ENCODE measurements at regions not wholly inside any gene's neighbourhood (a gene's known extent, or its start where the extent isn't known, plus 50 kb on each side); places are given as distances from the start of the nearest gene placed in this dataset.
"Not testable (repeated sequence)": the region's sequence is repeated elsewhere in the genome, so short reads cannot be mapped to it uniquely, and the experiment has no call there.

GRCh38 chr6:132198896-132199295, 202.4 kb downstream of the MOXD1 start:
- peak; percentile 64 for DNase-seq

GRCh38 chr6:132198040-132198439, 203.2 kb downstream of the MOXD1 start:
- no peak for DNase-seq

- no peak for DNase-seq
Measured at GRCh38 chr6:132194529-132194928, 206.7 kb downstream of the MOXD1 start.

GRCh38 chr6:132192631-132193030, 208.6 kb downstream of the MOXD1 start:
- DNase-seq = no peak

GRCh38 chr6:132190815-132191175, 210.5 kb downstream of the MOXD1 start:
- DNase-seq = no peak

GRCh38 chr6:132190097-132190814, 211.0 kb downstream of the MOXD1 start:
- DNase-seq = no peak

GRCh38 chr6:132188556-132189264, 212.6 kb downstream of the MOXD1 start:
- DNase-seq = no peak

GRCh38 chr6:132187816-132188215, 213.5 kb downstream of the MOXD1 start:
- peak; percentile 59 for DNase-seq

- not testable (repeated sequence) for DNase-seq
Measured at GRCh38 chr6:132184966-132185365, 216.3 kb downstream of the MOXD1 start.

- no peak for DNase-seq
Measured at GRCh38 chr6:132179955-132180354, 221.3 kb downstream of the MOXD1 start.

- no peak for DNase-seq
Measured at GRCh38 chr6:132174919-132175318, 223.7 kb upstream of the CCN2 start.

- DNase-seq = no peak
Measured at GRCh38 chr6:132168961-132169360, 217.8 kb upstream of the CCN2 start.

GRCh38 chr6:132167929-132168892, 217.0 kb upstream of the CCN2 start:
- DNase-seq = no peak

GRCh38 chr6:132166526-132167051, 215.4 kb upstream of the CCN2 start:
- DNase-seq = no peak

GRCh38 chr6:132165677-132166076, 214.5 kb upstream of the CCN2 start:
- no peak for DNase-seq

GRCh38 chr6:132161283-132161682, 210.1 kb upstream of the CCN2 start:
- no peak for DNase-seq

- no peak for DNase-seq
Measured at GRCh38 chr6:132153221-132153898, 202.2 kb upstream of the CCN2 start.

GRCh38 chr6:132147530-132148011, 196.4 kb upstream of the CCN2 start:
- peak; percentile 77 for DNase-seq

- no peak for DNase-seq
Measured at GRCh38 chr6:132144456-132144855, 193.3 kb upstream of the CCN2 start.

GRCh38 chr6:132143258-132143657, 192.1 kb upstream of the CCN2 start:
- no peak for DNase-seq

- no peak for DNase-seq
Measured at GRCh38 chr6:132142768-132143167, 191.6 kb upstream of the CCN2 start.

Data from muscle of arm (tissue), 1 donor.